GM23338 (cell line): ENCODE measurements at regions not wholly inside any gene's neighbourhood (a gene's known extent, or its start where the extent isn't known, plus 50 kb on each side); places are given as distances from the start of the nearest gene placed in this dataset.

Experiments
- ATAC-seq: fragments of 200-7000 bp; cut with Tn5 transposase; 3 replicates; pipeline ENCODE4 v1.9.1; 2020
- DNase-seq: peaks from one replicate; pipeline ENCODE4 v3.0.0-alpha.2; 2015; ENCODE audit warnings: low spot score
- H2AFZ ChIP-seq: fragments of 200-600 bp; sonication (generic); 2 replicates; pipeline ENCODE4 v1.8.0; 2016; ENCODE audit warnings: antibody characterized with exemption, mild to moderate bottlenecking, moderate library complexity
- H3F3A ChIP-seq: fragments of 200-600 bp; sonication (generic); replicated peaks from 2 replicates; pipeline ENCODE4 v1.8.0; 2017; ENCODE audit warnings: antibody characterized with exemption, mixed run types, low read depth
- H3K27ac ChIP-seq: fragments of 200-600 bp; sonication (generic); 2 replicates; pipeline ENCODE4 v1.6.1; 2016; ENCODE audit warnings: low read depth
- H3K27me3 ChIP-seq: fragments of 200-600 bp; sonication (generic); 2 replicates; pipeline ENCODE4 v1.8.0; 2016; ENCODE audit warnings: mild to moderate bottlenecking, mixed run types, moderate library complexity; ENCODE audit not compliant: insufficient read depth
- H3K36me3 ChIP-seq: fragments of 200-600 bp; sonication (generic); 2 replicates; pipeline ENCODE4 v1.8.0; 2016; ENCODE audit warnings: mild to moderate bottlenecking; ENCODE audit not compliant: insufficient read depth
- H3K4me1 ChIP-seq: fragments of 200-600 bp; sonication (generic); 2 replicates; pipeline ENCODE4 v1.8.0; 2016; ENCODE audit warnings: mild to moderate bottlenecking, moderate library complexity; ENCODE audit not compliant: insufficient read depth
- H3K4me2 ChIP-seq: fragments of 200-600 bp; sonication (generic); 2 replicates; pipeline ENCODE4 v1.7.1; 2017; ENCODE audit warnings: mixed run types
- H3K4me3 ChIP-seq: fragments of 200-600 bp; sonication (generic); 2 replicates; pipeline ENCODE4 v1.6.1; 2016; ENCODE audit warnings: mixed run types
- H3K79me2 ChIP-seq: fragments of 200-600 bp; sonication (generic); replicated peaks from 2 replicates; pipeline ENCODE4 v1.8.0; 2017; ENCODE audit warnings: mild to moderate bottlenecking; ENCODE audit not compliant: insufficient read depth
- H3K9me2 ChIP-seq: fragments of 200-600 bp; sonication (generic); 2 replicates; pipeline ENCODE4 v1.8.0; 2017; ENCODE audit not compliant: insufficient read depth
- H4K20me1 ChIP-seq: fragments of 200-600 bp; sonication (generic); replicated peaks from 2 replicates; pipeline ENCODE4 v1.8.0; 2017; ENCODE audit warnings: mild to moderate bottlenecking; ENCODE audit not compliant: insufficient read depth
- H3K27ac Mint-ChIP-seq: 2 replicates; pipeline ENCODE4 v1.8.0; 2020; ENCODE audit warnings: inconsistent platforms, mild to moderate bottlenecking, moderate library complexity, mixed read lengths
- H3K27me3 Mint-ChIP-seq: 3 replicates; pipeline ENCODE4 v1.8.0; 2022; ENCODE audit warnings: low read depth, mild to moderate bottlenecking, moderate library complexity, mixed read lengths, inconsistent platforms; ENCODE audit not compliant: insufficient read depth, poor library complexity
- H3K36me3 Mint-ChIP-seq: 3 replicates; pipeline ENCODE4 v1.8.0; 2021; ENCODE audit warnings: low read depth, mild to moderate bottlenecking, inconsistent platforms, moderate library complexity, mixed read lengths
- H3K4me1 Mint-ChIP-seq: 3 replicates; pipeline ENCODE4 v1.8.0; 2020; ENCODE audit warnings: mild to moderate bottlenecking, inconsistent platforms, mixed read lengths
- H3K4me3 Mint-ChIP-seq: 3 replicates; pipeline ENCODE4 v1.8.0; 2021; ENCODE audit warnings: moderate library complexity, mild to moderate bottlenecking, inconsistent platforms, mixed read lengths
- H3K9me3 Mint-ChIP-seq: 3 replicates; pipeline ENCODE4 v1.8.0; 2020; ENCODE audit warnings: moderate library complexity, mild to moderate bottlenecking, inconsistent platforms, mixed read lengths
- CREB1 ChIP-seq: fragments of 250-450 bp; sonication (Bioruptor Pico); IDR thresholded peaks from 2 replicates; pipeline ENCODE4 v1.5.0; 2020; ENCODE audit warnings: low read depth, mild to moderate bottlenecking, moderate library complexity
- ETS1 ChIP-seq: IDR thresholded peaks from 2 replicates; pipeline ENCODE4 v1.6.1; 2016; ENCODE audit warnings: antibody characterized with exemption
- EZH2 ChIP-seq: fragments of 200-600 bp; sonication (generic); IDR thresholded peaks from one replicate; pipeline ENCODE4 v1.8.0; 2017; ENCODE audit warnings: antibody characterized with exemption, mild to moderate bottlenecking, low read depth; ENCODE audit not compliant: unreplicated experiment
- EZH2phosphoT487 ChIP-seq: fragments of 200-600 bp; sonication (generic); IDR thresholded peaks from one replicate; pipeline ENCODE4 v1.8.1; 2018; ENCODE audit warnings: antibody characterized with exemption; ENCODE audit not compliant: unreplicated experiment
- JUNB ChIP-seq: IDR thresholded peaks from one replicate; pipeline ENCODE4 v1.6.1; 2016; ENCODE audit warnings: antibody characterized with exemption; ENCODE audit not compliant: unreplicated experiment
- NANOG ChIP-seq: IDR thresholded peaks from 2 replicates; pipeline ENCODE4 v1.6.1; 2016; ENCODE audit warnings: antibody characterized with exemption, borderline replicate concordance
- POLR2AphosphoS5 ChIP-seq: IDR thresholded peaks from 2 replicates; pipeline ENCODE4 v1.6.1; 2016; ENCODE audit warnings: antibody characterized with exemption, low read depth
- REST ChIP-seq: IDR thresholded peaks from one replicate; pipeline ENCODE4 v1.6.1; 2018; ENCODE audit warnings: antibody characterized with exemption; ENCODE audit not compliant: unreplicated experiment
- STAT1 ChIP-seq: IDR thresholded peaks from one replicate; pipeline ENCODE4 v1.6.1; 2016; ENCODE audit warnings: antibody characterized with exemption; ENCODE audit not compliant: unreplicated experiment
- ZNF114 ChIP-seq: fragments of 250-450 bp; sonication (Bioruptor Pico); IDR thresholded peaks from 2 replicates; pipeline ENCODE4 v1.5.0; 2020; ENCODE audit warnings: mild to moderate bottlenecking, moderate library complexity
- ZNF331 ChIP-seq: fragments of 250-450 bp; sonication (Bioruptor Pico); IDR thresholded peaks from 2 replicates; pipeline ENCODE4 v1.5.0; 2020; ENCODE audit warnings: low read depth, mild to moderate bottlenecking, moderate library complexity
- ZNF462 ChIP-seq: fragments of 250-450 bp; sonication (Bioruptor Pico); IDR thresholded peaks from 2 replicates; pipeline ENCODE4 v1.5.0; 2020; ENCODE audit warnings: mild to moderate bottlenecking, moderate library complexity
- TF ChIP-seq, protein P1 (sequence below), 2 experiments: fragments of 200-600 bp in 1 of 2; sonication (generic) in 1 of 2; conservative IDR thresholded peaks; 2 replicates each; pipeline versions ENCODE4 v1.5.1 to v1.6.1; 2016 to 2017; ENCODE audit warnings: antibody characterized with exemption in 2 of 2, low read depth in 2 of 2, mild to moderate bottlenecking in 2 of 2, moderate library complexity in 1 of 2

GRCh38 chr6:48833916-48834315 lies 629.1 kb downstream of the MMUT start:
- TF ChIP-seq REST (no peak), ETS1 (no peak), STAT1 (no peak), JUNB (no peak), ZNF331 (CRISPR knock-in tag) (no peak), EZH2phosphoT487 (no peak), NANOG (no peak), ZNF462 (CRISPR knock-in tag) (no peak), ZNF114 (no peak), CREB1 (CRISPR knock-in tag) (no peak), POLR2AphosphoS5 (no peak), EZH2 (no peak)
- TF ChIP-seq, protein P1, sequence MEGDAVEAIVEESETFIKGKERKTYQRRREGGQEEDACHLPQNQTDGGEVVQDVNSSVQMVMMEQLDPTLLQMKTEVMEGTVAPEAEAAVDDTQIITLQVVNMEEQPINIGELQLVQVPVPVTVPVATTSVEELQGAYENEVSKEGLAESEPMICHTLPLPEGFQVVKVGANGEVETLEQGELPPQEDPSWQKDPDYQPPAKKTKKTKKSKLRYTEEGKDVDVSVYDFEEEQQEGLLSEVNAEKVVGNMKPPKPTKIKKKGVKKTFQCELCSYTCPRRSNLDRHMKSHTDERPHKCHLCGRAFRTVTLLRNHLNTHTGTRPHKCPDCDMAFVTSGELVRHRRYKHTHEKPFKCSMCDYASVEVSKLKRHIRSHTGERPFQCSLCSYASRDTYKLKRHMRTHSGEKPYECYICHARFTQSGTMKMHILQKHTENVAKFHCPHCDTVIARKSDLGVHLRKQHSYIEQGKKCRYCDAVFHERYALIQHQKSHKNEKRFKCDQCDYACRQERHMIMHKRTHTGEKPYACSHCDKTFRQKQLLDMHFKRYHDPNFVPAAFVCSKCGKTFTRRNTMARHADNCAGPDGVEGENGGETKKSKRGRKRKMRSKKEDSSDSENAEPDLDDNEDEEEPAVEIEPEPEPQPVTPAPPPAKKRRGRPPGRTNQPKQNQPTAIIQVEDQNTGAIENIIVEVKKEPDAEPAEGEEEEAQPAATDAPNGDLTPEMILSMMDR (conservative IDR thresholded peaks at IDR 0.05; ENCODE audit: low read depth in 2 of 2) = no peak
- H3K27me3 Mint-ChIP-seq = peaks cover 3% of the 10 kb centered on the region
- 0 out of 3 replicates have a peak, but pooled peaks cover 2% of the 10 kb centered on the region for H3K36me3 Mint-ChIP-seq

More at GRCh38 chr6:48833916-48834315, 629.1 kb downstream of the MMUT start:
- ATAC-seq (no peak), DNase-seq (no peak)
- Histone ChIP-seq H4K20me1 (no peaks in the 10 kb centered on the region), H3K9me2 (peaks cover 11% of the 10 kb centered on the region), H3K79me2 (no peaks in the 10 kb centered on the region), H2AFZ (no peak overlapping the region), H3K4me3 (no peak overlapping the region), H3K27ac (no peak overlapping the region), H3F3A (no peaks in the 10 kb centered on the region), H3K4me1 (peaks cover 15% of the 10 kb centered on the region; the same call in 1 of the 2 replicates), H3K36me3 (no peaks in the 10 kb centered on the region), H3K4me2 (no peak overlapping the region), H3K27me3 (no peaks in the 10 kb centered on the region)
- Mint-ChIP-seq H3K4me3 (no peak overlapping the region), H3K4me1 (peaks cover 2% of the 10 kb centered on the region; the same call in 1 of the 3 replicates), H3K27ac (no peak overlapping the region), H3K9me3 (no peaks in the 10 kb centered on the region)
